K562 (cell line): ENCODE measurements at regions not wholly inside any gene's neighbourhood (a gene's known extent, or its start where the extent isn't known, plus 50 kb on each side); places are given as distances from the start of the nearest gene placed in this dataset.

ENCODE experiments used
- ATAC-seq: fragments of 200-7000 bp; cut with Tn5 transposase; 3 replicates; pipeline ENCODE4 v1.9.1; 2020; ENCODE audit warnings: moderate library complexity
- BruUV-seq: library from RNA; stranded (reverse); fragments of 400-500 nt; replicated peaks from 2 replicates; lab custom pipeline; 2021; lab: Mats Ljungman, UMichigan
- CTCF ChIA-PET: fragments of 300-600 bp; formaldehyde crosslinking; extraction: SDS; loops from one replicate; lab custom pipeline; 2021; ENCODE audit warnings: low intra/inter-chr PET ratio; lab: Yijun Ruan, JAX
- POLR2A ChIA-PET: fragments of 300-600, 350-650 bp; sonication (Branson Sonifier 250); formaldehyde crosslinking; extraction: SDS; loops from one replicate; lab custom pipeline; 2021; ENCODE audit warnings: antibody characterized with exemption, inconsistent platforms; lab: Yijun Ruan, JAX
- DNase-seq, 4 experiments: peaks; one replicate each; pipeline versions ENCODE4 v3.0.0 to v3.0.0-alpha.2; 2011 to 2018; ENCODE audit warnings: low spot score in 3 of 4, mixed read lengths in 3 of 4; ENCODE audit errors: extremely low read depth in 1 of 4
- FAIRE-seq: peaks from 2 replicates; lab custom pipeline; 2011; peaks lifted over from hg19 to GRCh38; lab: Jason Lieb, UNC
- H2AFZ ChIP-seq: 2 replicates; pipeline ENCODE4 v1.6.0; 2011; ENCODE audit warnings: low read depth, low read length, control low read depth, inconsistent platforms
- H3K27ac ChIP-seq: fragments of 200-600 bp; 3 replicates; pipeline ENCODE4 v1.8.0; 2011; ENCODE audit warnings: low read depth, mild to moderate bottlenecking, control low read depth, inconsistent platforms, low read length, moderate library complexity, mixed read lengths; ENCODE audit errors: extremely low read depth
- H3K27me3 ChIP-seq, 2 experiments: fragments of 300-600 bp in 1 of 2; 2 replicates in 1 of 2; 3 replicates in 1 of 2; pipeline versions ENCODE4 v1.6.0 to v1.8.0; 2011; ENCODE audit warnings: inconsistent platforms in 2 of 2, low read length in 2 of 2, mild to moderate bottlenecking in 1 of 2, mixed read lengths in 1 of 2, moderate library complexity in 1 of 2; ENCODE audit not compliant: control insufficient read depth in 2 of 2, insufficient read depth in 2 of 2
- H3K36me3 ChIP-seq: fragments of 300-600 bp; 3 replicates; pipeline ENCODE4 v1.8.0; 2011; ENCODE audit warnings: mild to moderate bottlenecking, low read length, inconsistent platforms; ENCODE audit not compliant: control insufficient read depth, insufficient read depth
- H3K4me1 ChIP-seq, 2 experiments: fragments of 200-600 bp in 1 of 2; replicated peaks in 1 of 2; 2 replicates in 1 of 2; 3 replicates in 1 of 2; pipeline versions ENCODE4 v1.5.1 to v1.8.0; 2011; ENCODE audit warnings: inconsistent platforms in 2 of 2, low read length in 2 of 2, mild to moderate bottlenecking in 1 of 2, mixed read lengths in 1 of 2, moderate library complexity in 1 of 2; ENCODE audit not compliant: control insufficient read depth in 2 of 2, insufficient read depth in 2 of 2
- H3K4me2 ChIP-seq: 2 replicates; pipeline ENCODE4 v1.6.1; 2011; ENCODE audit warnings: low read length, control low read depth, inconsistent platforms, mixed read lengths; ENCODE audit not compliant: insufficient read depth
- H3K4me3 ChIP-seq: fragments of 200-600 bp; sonication (generic), shearing (Covaris generic); 2 replicates; pipeline ENCODE4 v1.5.1; 2016; ENCODE audit warnings: control low read depth, inconsistent platforms
- H3K79me2 ChIP-seq: fragments of 200-600 bp; 3 replicates; pipeline ENCODE4 v1.8.0; 2011; ENCODE audit warnings: low read length, inconsistent platforms; ENCODE audit not compliant: control insufficient read depth, insufficient read depth
- H3K9ac ChIP-seq, 2 experiments: 2 replicates each; pipeline versions ENCODE4 v1.6.0 to v1.6.1; 2011; ENCODE audit warnings: low read depth in 2 of 2, low read length in 2 of 2, control low read depth in 1 of 2, inconsistent platforms in 1 of 2, mild to moderate bottlenecking in 1 of 2, mixed read lengths in 1 of 2; ENCODE audit not compliant: insufficient read depth in 1 of 2
- H3K9me1 ChIP-seq: one replicate; pipeline ENCODE4 v1.6.0; 2011; ENCODE audit warnings: inconsistent platforms, mild to moderate bottlenecking, low read length, moderate library complexity; ENCODE audit not compliant: control insufficient read depth, insufficient read depth
- H3K9me3 ChIP-seq: replicated peaks from 2 replicates; pipeline ENCODE4 v1.5.1; 2011; ENCODE audit warnings: low read depth, low read length, inconsistent platforms; ENCODE audit not compliant: control insufficient read depth, insufficient read depth
- H4K20me1 ChIP-seq: replicated peaks from 2 replicates; pipeline ENCODE4 v1.6.1; 2011; ENCODE audit warnings: low read length, inconsistent platforms, mixed read lengths; ENCODE audit not compliant: control insufficient read depth, insufficient read depth
- ELF4 ChIP-seq: fragments of 450-650 bp; formaldehyde crosslinking; IDR thresholded peaks from 2 replicates; pipeline ENCODE4 v1.4.0; 2022; ENCODE audit warnings: missing genetic modification characterization
- FOXJ3 ChIP-seq: sonication (generic); formaldehyde crosslinking; IDR thresholded peaks from 2 replicates; pipeline ENCODE4 v1.4.0; 2020; ENCODE audit warnings: mild to moderate bottlenecking, missing genetic modification reagents
- HMG20B ChIP-seq: fragments of 250-450 bp; sonication (Bioruptor Pico); IDR thresholded peaks from 2 replicates; pipeline ENCODE4 v1.5.0; 2021; ENCODE audit warnings: mild to moderate bottlenecking
- MEIS2 ChIP-seq: fragments of 450-650 bp; IDR thresholded peaks from 2 replicates; pipeline ENCODE4 v1.6.1; 2014; ENCODE audit warnings: mild to moderate bottlenecking; ENCODE audit not compliant: partially characterized antibody
- SIN3A ChIP-seq, 2 experiments: fragments of 150-350 bp in 1 of 2; IDR thresholded peaks; 2 replicates each; pipeline ENCODE4 v1.6.1; 2011 to 2016; ENCODE audit warnings: borderline replicate concordance in 2 of 2, low read depth in 2 of 2, low read length in 2 of 2, mild to moderate bottlenecking in 2 of 2, moderate library complexity in 2 of 2; ENCODE audit not compliant: control insufficient read depth in 1 of 2
- SIRT6 ChIP-seq: IDR thresholded peaks from one replicate; pipeline ENCODE4 v1.6.1; 2012; ENCODE audit warnings: low read depth, mild to moderate bottlenecking, control low read depth, inconsistent platforms, low read length, moderate library complexity
- WGBS: fragments of 100-300 bp; shearing (Covaris generic); methylation state at CpG from one replicate; pipeline ENCODE4 v1.1.6; 2016; ENCODE audit warnings: low coverage, mixed read lengths; ENCODE audit not compliant: insufficient coverage; ENCODE audit errors: missing lambda C conversion rate; 5-methylcytosine and 5-hydroxymethylcytosine counted together
- in situ Hi-C: fragments of 300-500 bp; cut with MboI; formaldehyde crosslinking; loops from 4 replicates; pipeline ENCODE4 v1.15.0; 2018; ENCODE audit warnings: inconsistent platforms, mixed read lengths
- intact Hi-C: fragments of 100-400 bp; cut with micrococcal nuclease; formaldehyde crosslinking; loops from 2 replicates; pipeline ENCODE4 v1.14.2; 2022
- TF ChIP-seq, protein P1 (sequence below): IDR thresholded peaks from 3 replicates; pipeline ENCODE4 v1.6.1; 2011; ENCODE audit warnings: borderline replicate concordance, mild to moderate bottlenecking, moderate library complexity; ENCODE audit not compliant: insufficient read length; ENCODE audit errors: extremely low read depth

DNA sequence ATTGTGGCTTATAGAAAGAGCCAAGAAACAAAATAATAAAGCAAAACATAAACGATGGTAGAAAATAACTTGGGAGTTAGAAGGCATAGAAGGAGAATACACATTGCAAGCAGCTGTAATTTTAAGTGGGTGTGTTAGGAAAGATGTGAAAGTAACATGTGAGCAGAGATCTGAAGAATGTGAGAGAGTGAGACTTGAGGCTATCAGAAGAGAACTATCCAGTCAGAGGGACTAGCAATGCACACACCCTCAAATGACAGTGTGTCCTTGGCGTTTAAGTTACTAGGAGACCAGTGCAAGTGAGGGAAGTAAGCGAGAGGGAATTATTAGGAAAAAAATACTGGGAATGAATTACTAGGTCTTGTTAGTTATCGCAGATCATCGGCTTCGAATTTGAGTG lies 304.9 kb downstream of the DSEL start:
- Histone ChIP-seq H3K4me1 (no peaks in the 10 kb centered on the region), H3K4me2 (no peak overlapping the region), H3K9me3 (no peaks in the 10 kb centered on the region), H3K27me3 (no peaks in the 10 kb centered on the region), H4K20me1 (no peaks in the 10 kb centered on the region), H3K4me3 (no peak overlapping the region), H3K36me3 (no peaks in the 10 kb centered on the region), H3K27ac (no peak overlapping the region), H2AFZ (no peak overlapping the region), H3K9ac (no peak overlapping the region), H3K79me2 (no peaks in the 10 kb centered on the region), H3K9me1 (no peaks in the 10 kb centered on the region)
- ChIA-PET CTCF (no interaction called here), POLR2A (no interaction called here)
- WGBS: 0% methylated on average over 5 of the region's 6 CpGs
- DNase-seq (no peak), ATAC-seq (no peak), FAIRE-seq (no peak)
- intact Hi-C loops (no loop called here), in situ Hi-C loops (loop anchor here (25.0 kb wide), 1 partner anchor 1451 kb away; no protein-coding TSS in a partner anchor)
- no TSS peak for BruUV-seq
- no peak for TF ChIP-seq SIN3A (IDR thresholded peaks at IDR 0.05; ENCODE audit: borderline replicate concordance in 2 of 2, control insufficient read depth in 1 of 2, low read depth in 2 of 2, low read length in 2 of 2)
- no peak for TF ChIP-seq MEIS2
- TF ChIP-seq, protein P1, sequence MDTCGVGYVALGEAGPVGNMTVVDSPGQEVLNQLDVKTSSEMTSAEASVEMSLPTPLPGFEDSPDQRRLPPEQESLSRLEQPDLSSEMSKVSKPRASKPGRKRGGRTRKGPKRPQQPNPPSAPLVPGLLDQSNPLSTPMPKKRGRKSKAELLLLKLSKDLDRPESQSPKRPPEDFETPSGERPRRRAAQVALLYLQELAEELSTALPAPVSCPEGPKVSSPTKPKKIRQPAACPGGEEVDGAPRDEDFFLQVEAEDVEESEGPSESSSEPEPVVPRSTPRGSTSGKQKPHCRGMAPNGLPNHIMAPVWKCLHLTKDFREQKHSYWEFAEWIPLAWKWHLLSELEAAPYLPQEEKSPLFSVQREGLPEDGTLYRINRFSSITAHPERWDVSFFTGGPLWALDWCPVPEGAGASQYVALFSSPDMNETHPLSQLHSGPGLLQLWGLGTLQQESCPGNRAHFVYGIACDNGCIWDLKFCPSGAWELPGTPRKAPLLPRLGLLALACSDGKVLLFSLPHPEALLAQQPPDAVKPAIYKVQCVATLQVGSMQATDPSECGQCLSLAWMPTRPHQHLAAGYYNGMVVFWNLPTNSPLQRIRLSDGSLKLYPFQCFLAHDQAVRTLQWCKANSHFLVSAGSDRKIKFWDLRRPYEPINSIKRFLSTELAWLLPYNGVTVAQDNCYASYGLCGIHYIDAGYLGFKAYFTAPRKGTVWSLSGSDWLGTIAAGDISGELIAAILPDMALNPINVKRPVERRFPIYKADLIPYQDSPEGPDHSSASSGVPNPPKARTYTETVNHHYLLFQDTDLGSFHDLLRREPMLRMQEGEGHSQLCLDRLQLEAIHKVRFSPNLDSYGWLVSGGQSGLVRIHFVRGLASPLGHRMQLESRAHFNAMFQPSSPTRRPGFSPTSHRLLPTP: no peak
- TF ChIP-seq FOXJ3 (CRISPR knock-in tag): no peak
- TF ChIP-seq SIRT6: no peak
- TF ChIP-seq ELF4 (CRISPR knock-in tag): no peak
- no peak for TF ChIP-seq HMG20B (CRISPR knock-in tag)
- TF ChIP-seq, all 486 proteins: peak for 0
